Stimulated activated CD8-positive, alpha-beta memory T cell treated with anti-CD3 and anti-CD28 coated beads, Interleukin-12 subunit alpha, Interleukin-12 subunit beta, amount 100 ng/mL, for 1 hour (primary cell): ENCODE measurements at regions not wholly inside any gene's neighbourhood (a gene's known extent, or its start where the extent isn't known, plus 50 kb on each side); places are given as distances from the start of the nearest gene placed in this dataset.

Source experiments
- DNase-seq: peaks from one replicate; pipeline ENCODE4 v3.0.0-alpha.2; 2020; ENCODE audit warnings: low read depth

- DNase-seq: no peak
Measured at GRCh38 chr13:29996316-29996715, 145.9 kb upstream of the UBL3 start.

DNA sequence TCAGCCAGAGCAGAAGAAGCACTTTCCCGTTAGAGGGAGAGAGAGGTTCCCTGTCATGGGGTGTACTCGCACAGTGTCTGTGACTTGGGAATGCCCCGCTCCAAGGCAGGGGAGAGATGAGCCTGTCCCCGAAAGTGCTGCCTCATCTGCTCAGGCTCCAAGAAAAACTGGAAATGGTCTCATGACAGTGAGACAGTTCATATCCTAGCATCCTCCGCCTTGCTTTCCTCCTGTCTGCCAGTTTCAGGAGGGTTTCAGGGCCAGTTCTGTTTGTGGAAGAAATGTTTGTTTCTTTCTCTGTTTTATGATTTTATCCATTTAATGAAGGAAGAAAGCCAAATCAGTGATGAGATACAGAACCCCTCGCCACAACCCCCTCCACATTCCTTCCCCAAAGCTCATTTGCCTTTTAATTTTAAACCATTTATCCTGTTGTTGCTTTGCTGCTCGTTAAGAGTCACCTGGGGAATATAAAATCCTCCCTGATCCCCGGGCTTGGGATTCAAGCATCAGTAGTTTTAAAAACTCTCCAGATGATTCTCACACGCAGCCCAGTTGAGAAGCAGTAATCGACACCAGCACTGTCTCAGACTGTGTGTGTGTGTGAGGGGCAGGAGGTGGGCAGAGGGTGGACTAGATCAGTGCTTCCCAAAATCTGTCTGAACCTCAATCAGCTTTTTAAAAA, 144.6 kb upstream of the UBL3 start:
- no peak for DNase-seq

- DNase-seq: no peak
Measured at GRCh38 chr13:29993716-29994488, 143.5 kb upstream of the UBL3 start.

DNA sequence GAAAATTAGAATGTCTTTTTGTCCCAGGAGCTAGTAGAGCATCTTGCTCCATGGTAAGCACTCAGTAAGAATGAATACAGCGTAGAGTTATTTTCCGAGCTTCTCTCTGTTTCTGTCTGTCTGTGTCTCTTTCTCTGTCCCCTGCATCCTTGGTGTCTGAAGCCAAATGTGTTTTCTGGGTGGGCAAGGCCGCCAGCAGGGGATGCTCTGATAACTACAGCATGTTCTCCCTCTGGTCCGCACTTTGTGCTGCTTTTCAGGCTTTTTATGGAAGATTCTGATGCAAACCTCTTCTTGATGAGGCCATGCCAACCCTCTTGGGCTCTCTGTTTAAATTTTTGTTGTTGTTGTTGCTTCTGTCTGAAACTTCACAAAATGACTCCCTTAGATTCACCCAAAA, 142.8 kb upstream of the UBL3 start:
- DNase-seq: no peak

DNA sequence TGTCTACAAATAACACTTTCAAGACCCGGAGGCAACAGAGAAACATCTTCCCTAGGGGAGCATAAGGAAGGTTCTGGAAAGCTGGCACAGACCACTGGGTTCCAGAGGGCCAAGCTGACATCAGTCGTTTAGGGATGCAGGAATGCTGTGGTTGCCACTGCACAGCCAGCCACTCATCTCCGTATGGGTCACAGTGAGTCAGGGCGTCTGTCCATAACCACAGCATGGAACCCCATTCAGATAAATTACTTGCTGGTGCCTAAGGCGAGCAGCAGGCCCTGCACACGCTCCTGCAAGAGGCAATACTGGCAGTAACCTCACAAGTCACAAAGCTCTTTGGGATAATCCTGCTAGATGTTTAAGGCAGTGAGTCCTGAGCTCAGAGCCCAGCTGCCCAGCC, 140.9 kb upstream of the UBL3 start:
- no peak for DNase-seq

DNA sequence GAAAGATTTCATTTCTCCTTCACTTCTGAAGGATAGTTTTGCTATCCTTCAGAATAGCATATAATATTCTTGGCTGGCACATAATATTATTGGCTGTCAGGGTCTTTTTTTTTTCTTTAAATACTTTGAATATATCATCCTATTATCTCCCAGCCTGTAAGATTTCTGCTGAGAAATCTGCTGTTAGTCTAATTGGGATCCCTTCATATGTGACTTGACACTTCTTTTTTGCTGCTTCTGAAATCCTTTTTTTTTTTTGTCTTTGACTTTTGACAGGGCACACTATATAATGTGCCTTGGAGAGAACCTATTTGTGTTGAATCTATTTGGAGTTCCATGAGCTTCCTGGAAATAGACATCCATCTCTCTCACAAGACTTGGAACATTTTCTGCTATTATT, 136.9 kb upstream of the UBL3 start:
- DNase-seq: no peak

DNA sequence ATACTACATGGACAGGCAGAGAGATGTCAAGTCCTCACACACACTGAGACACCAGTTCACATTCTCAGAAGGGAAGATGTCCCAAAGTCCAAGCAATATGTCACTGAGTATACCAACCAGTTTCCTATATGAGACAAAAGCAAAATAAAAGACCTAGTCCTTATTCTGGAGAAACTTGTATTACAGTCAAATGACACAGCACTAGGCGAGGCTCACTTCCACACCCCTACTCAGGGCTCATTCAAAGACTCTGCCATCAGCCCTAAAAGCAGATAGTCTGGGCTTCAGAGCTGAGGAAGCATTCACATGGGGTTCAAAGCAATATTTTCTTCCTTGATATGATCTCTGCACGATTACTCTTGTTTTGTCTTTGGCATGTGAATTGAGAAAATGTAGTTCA, 129.9 kb upstream of the UBL3 start:
- no peak for DNase-seq

GRCh38 chr13:29978211-29978610, 127.8 kb upstream of the UBL3 start:
- DNase-seq: no peak

DNA sequence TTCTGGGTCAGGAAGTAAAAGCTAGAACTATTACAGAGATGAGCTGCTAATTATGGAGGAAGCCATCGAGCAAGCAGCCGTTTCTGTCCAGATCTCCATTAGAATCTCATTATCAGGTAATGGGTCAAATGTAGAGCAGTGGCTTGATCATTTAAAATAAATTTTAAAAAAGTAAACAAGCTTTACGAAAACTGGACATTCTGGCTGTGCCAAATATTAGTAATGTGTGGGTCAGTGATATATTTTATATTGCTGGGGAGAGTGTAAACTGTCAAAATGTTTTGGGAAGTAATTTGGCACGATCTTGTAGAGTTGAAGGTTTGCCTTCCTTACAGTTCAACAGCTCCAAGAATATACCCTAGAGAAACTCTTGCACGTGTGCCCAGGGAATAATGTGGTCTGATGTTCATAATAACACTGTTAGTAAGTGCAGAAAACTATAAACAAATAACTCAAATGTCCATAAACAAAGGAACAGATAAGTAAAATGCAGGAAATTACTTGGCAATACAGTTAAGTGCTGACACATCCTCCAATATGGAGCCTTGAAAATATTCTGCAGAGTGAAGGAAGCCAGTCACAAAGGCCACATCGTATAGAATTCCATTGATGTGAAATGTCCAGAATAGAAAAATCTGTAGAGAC, 127.2 kb upstream of the UBL3 start:
- no peak for DNase-seq

- no peak for DNase-seq
Measured at GRCh38 chr13:29976535-29976934, 126.1 kb upstream of the UBL3 start.

DNA sequence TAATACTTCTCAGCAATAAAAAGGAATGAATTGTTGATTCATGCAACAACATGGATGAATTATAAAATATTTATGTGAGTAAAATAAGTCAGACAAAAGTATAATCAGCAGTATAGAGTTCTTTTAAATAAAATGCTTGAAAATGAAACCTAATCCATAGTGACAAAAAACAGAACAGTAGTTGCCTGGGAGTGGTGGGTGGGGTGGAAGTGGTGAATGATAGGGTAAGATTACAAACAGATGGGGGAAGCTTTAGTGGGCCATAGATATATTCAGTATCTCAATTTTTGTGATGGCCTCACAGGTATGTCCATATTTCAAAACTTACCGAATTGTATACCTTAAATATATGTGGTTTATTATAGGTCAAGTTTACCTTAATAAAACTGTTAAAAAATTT, 124.9 kb upstream of the UBL3 start:
- DNase-seq: no peak

GRCh38 chr13:29969286-29969685, 118.9 kb upstream of the UBL3 start:
- no peak for DNase-seq

- no peak for DNase-seq
Measured at GRCh38 chr13:29964181-29964845, 113.9 kb upstream of the UBL3 start.

GRCh38 chr13:29963089-29963488, 112.7 kb upstream of the UBL3 start:
- DNase-seq: no peak

GRCh38 chr13:29961036-29961670, 110.7 kb upstream of the UBL3 start:
- no peak for DNase-seq

DNA sequence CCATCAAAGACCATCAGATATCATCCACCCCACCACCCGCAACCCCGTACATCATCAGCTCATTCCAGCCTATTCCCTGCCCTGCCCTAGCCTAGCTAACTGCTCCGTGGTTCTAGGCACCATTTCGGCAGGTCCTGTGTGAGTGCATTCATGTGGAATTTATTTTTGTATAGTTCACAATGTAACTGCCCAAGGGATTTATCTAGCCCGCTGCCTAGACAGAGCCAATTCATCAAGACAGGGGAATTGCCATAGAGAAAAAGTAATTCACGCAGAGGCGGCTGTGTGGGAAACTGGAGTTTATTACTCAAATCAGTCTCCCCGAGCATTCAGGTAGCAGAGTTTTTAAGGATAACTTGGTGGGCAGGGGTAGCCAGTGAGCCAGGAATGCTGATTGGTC, 109.2 kb upstream of the UBL3 start:
- no peak for DNase-seq

DNA sequence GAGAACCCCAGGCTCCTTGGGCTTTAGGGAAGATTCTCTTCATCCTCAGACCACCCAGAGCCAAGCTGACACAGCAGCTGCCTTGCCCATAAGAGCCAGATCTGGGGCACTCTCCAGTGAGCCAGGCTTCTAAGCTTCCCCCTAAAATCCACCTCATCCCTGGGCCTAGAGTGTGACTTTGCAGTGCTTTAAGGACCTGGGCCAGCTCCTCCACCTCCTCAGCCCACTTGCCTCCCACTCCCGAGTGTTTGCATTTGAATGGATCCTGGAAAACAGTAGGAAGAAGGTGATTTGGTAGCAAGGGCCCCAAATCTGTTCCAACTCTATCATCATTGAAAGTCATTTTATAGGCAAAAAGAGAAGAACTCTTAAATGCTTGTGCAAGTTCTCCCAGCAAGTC, 108.7 kb upstream of the UBL3 start:
- DNase-seq: no peak

GRCh38 chr13:29958476-29958875, 108.1 kb upstream of the UBL3 start:
- DNase-seq: no peak

DNA sequence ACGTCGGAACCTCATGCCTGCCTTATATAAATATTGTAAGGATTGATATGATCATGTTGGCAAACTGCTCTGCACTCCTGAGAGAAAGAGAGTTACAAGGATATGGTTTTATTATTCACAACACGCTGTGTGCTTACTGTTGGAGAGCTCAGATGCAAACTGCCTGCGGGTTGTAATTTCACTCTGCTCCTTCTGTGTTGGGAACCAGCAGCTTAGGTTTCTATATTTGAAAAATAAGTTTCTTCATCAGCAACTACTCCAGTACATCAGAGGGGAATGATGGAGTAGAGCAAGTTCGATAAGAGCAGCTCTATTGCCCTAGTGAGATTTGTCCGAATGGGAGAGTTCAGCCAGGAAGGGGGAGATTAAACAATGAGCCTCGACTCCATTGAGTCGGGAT, 106.9 kb upstream of the UBL3 start:
- no peak for DNase-seq

GRCh38 chr13:29956853-29957252, 106.4 kb upstream of the UBL3 start:
- DNase-seq: no peak

DNA sequence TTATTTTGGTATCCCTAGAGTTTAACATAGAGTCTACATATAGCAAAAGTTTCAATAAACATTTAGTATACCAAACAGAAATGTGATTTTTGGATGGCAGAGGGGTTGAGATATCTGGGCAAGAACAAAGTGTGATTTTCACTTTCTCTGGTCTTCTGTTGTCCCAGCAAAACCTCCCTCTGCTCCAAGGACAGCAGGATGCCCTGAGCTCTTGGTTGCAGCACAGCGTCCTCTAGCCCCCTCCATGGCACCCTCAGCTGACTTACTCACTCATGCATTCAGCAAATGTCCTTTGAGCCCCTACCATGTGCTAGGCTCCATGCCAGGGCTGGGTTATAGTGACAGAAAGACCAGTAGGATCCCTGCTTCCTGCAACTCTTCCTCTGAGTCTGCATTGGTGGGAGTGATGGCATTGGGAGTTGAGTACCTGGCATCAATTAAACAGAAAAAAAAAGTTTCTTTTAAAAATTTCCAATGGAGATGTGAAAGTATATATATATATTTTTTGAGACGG, 104.8 kb upstream of the UBL3 start:
- no peak for DNase-seq
